DOHH2 (cell line): ENCODE measurements at regions not wholly inside any gene's neighbourhood (a gene's known extent, or its start where the extent isn't known, plus 50 kb on each side); places are given as distances from the start of the nearest gene placed in this dataset.

Experiments used
- H3F3A ChIP-seq: fragments of 200-600 bp; sonication (generic), shearing (Covaris generic); 2 replicates; pipeline ENCODE4 v1.6.0; 2016; ENCODE audit warnings: antibody characterized with exemption, mild to moderate bottlenecking; ENCODE audit not compliant: control insufficient read depth, insufficient read depth
- H3K27ac ChIP-seq: fragments of 200-600 bp; sonication (generic); 2 replicates; pipeline ENCODE4 v1.5.1; 2014; ENCODE audit warnings: low read depth, mild to moderate bottlenecking, low read length, moderate library complexity
- H3K27me3 ChIP-seq: fragments of 200-600 bp; sonication (generic); 2 replicates; pipeline ENCODE4 v1.6.1; 2014; ENCODE audit warnings: mild to moderate bottlenecking, low read length, mixed read lengths; ENCODE audit not compliant: control insufficient read depth
- H3K36me3 ChIP-seq: fragments of 200-600 bp; sonication (generic); 2 replicates; pipeline ENCODE4 v1.6.1; 2014; ENCODE audit warnings: mild to moderate bottlenecking, low read length, moderate library complexity, mixed read lengths; ENCODE audit not compliant: control insufficient read depth
- H3K4me1 ChIP-seq: fragments of 200-600 bp; sonication (generic); 2 replicates; pipeline ENCODE4 v1.6.1; 2014; ENCODE audit warnings: mild to moderate bottlenecking, low read length, mixed read lengths; ENCODE audit not compliant: control insufficient read depth
- H3K4me2 ChIP-seq: fragments of 200-600 bp; sonication (generic); 2 replicates; pipeline ENCODE4 v1.6.0; 2014; ENCODE audit warnings: mild to moderate bottlenecking, low read length, moderate library complexity
- H3K4me3 ChIP-seq: fragments of 200-600 bp; sonication (generic); 2 replicates; pipeline ENCODE4 v1.5.1; 2014; ENCODE audit warnings: mild to moderate bottlenecking, low read length, mixed read lengths
- H3K79me2 ChIP-seq: fragments of 200-600 bp; sonication (generic); 2 replicates; pipeline ENCODE4 v1.6.1; 2014; ENCODE audit warnings: mild to moderate bottlenecking, low read length, mixed read lengths; ENCODE audit not compliant: control insufficient read depth
- H3K9me2 ChIP-seq: fragments of 200-600 bp; sonication (generic); replicated peaks from 2 replicates; pipeline ENCODE4 v1.6.1; 2014; ENCODE audit warnings: mild to moderate bottlenecking, low read length, mixed read lengths; ENCODE audit not compliant: control insufficient read depth
- H3K9me3 ChIP-seq: fragments of 200-600 bp; sonication (generic); 2 replicates; pipeline ENCODE4 v1.6.1; 2014; ENCODE audit warnings: antibody characterized with exemption, low read length, mixed read lengths; ENCODE audit not compliant: control insufficient read depth, insufficient read depth
- H4K20me1 ChIP-seq: fragments of 200-600 bp; sonication (generic); 2 replicates; pipeline ENCODE4 v1.6.0; 2014; ENCODE audit warnings: low read depth, mild to moderate bottlenecking, antibody characterized with exemption, low read length, moderate library complexity; ENCODE audit not compliant: control insufficient read depth, insufficient read depth
- EZH2phosphoT487 ChIP-seq: fragments of 200-600 bp; sonication (generic); IDR thresholded peaks from 2 replicates; pipeline ENCODE4 v1.6.1; 2017; ENCODE audit warnings: borderline replicate concordance, mild to moderate bottlenecking, antibody characterized with exemption, low read length, moderate library complexity, mixed read lengths
- TF ChIP-seq, protein P1 (sequence below): fragments of 200-600 bp; sonication (generic); IDR thresholded peaks from one replicate; pipeline ENCODE4 v1.5.1; 2014; ENCODE audit warnings: antibody characterized with exemption, mild to moderate bottlenecking, low read depth, low read length; ENCODE audit not compliant: poor library complexity, severe bottlenecking

GRCh38 chr2:145203891-145204290 lies 684.0 kb upstream of the ZEB2 start:
- H3K79me2 ChIP-seq, result no peaks in the 10 kb centered on the region
- H3K4me3 ChIP-seq, result no peak overlapping the region
- peaks cover 4% of the 10 kb centered on the region; the same call in 1 of the 2 replicates for H3K9me3 ChIP-seq
- H3K27ac ChIP-seq, result no peak overlapping the region
- H3K4me1 ChIP-seq, result no peaks in the 10 kb centered on the region
- H3K27me3 ChIP-seq, result no peaks in the 10 kb centered on the region
- no peaks in the 10 kb centered on the region for H3F3A ChIP-seq
- no peak overlapping the region for H3K4me2 ChIP-seq
- H3K9me2 ChIP-seq, result no peaks in the 10 kb centered on the region
- no peaks in the 10 kb centered on the region for H3K36me3 ChIP-seq
- no peaks in the 10 kb centered on the region for H4K20me1 ChIP-seq
- TF ChIP-seq, protein P1, sequence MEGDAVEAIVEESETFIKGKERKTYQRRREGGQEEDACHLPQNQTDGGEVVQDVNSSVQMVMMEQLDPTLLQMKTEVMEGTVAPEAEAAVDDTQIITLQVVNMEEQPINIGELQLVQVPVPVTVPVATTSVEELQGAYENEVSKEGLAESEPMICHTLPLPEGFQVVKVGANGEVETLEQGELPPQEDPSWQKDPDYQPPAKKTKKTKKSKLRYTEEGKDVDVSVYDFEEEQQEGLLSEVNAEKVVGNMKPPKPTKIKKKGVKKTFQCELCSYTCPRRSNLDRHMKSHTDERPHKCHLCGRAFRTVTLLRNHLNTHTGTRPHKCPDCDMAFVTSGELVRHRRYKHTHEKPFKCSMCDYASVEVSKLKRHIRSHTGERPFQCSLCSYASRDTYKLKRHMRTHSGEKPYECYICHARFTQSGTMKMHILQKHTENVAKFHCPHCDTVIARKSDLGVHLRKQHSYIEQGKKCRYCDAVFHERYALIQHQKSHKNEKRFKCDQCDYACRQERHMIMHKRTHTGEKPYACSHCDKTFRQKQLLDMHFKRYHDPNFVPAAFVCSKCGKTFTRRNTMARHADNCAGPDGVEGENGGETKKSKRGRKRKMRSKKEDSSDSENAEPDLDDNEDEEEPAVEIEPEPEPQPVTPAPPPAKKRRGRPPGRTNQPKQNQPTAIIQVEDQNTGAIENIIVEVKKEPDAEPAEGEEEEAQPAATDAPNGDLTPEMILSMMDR, result no peak
- TF ChIP-seq EZH2phosphoT487, result no peak

DNA sequence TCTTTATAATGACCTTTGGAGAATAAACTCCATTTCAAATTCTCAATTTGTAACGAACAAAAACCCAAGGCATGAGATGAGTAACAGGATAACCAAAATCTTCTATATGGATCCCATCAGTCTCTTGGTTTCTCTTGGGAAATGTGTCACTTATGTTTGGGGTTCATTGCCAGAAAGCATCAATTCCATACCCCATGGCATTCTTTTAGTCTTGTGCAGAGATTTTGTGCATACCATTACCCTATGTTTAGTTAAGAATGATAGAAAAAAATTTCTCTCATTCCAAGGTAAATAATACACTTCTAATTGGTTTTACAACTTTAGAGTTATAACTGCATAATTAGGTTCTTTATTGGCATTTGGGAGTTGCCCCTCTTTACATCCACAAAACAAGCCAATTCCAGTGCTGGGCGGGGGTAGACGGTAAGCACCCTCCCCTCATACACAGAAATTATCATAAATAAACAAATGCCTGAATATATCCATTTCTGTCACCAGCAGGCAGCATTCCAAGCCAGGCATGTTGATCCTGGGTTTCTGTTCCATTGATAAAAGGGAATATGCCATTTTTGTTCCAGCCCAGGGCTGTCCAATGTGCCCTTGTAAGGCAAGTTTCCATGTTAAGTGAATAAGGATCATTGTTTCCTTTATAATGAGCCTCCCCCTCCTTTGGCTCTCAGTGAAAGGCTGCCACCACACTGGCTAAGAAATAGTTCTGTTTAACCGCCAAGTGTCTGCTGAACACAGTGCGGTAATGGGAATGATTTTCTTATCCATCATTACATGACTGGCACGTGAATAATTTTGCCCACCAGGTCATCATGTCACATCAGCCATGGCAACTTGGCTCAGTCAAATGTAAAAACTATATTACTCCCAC lies 680.1 kb upstream of the ZEB2 start:
- no peaks in the 10 kb centered on the region for H3K9me3 ChIP-seq
- H3K79me2 ChIP-seq, result no peaks in the 10 kb centered on the region
- no peak overlapping the region for H3K27ac ChIP-seq
- no peaks in the 10 kb centered on the region for H4K20me1 ChIP-seq
- no peaks in the 10 kb centered on the region for H3K9me2 ChIP-seq
- no peaks in the 10 kb centered on the region for H3K4me1 ChIP-seq
- no peaks in the 10 kb centered on the region for H3F3A ChIP-seq
- H3K27me3 ChIP-seq, result no peaks in the 10 kb centered on the region
- H3K4me2 ChIP-seq, result no peak overlapping the region
- no peak for TF ChIP-seq EZH2phosphoT487
- TF ChIP-seq, protein P1, result no peak
- no peak overlapping the region for H3K4me3 ChIP-seq
- no peaks in the 10 kb centered on the region for H3K36me3 ChIP-seq

DNA sequence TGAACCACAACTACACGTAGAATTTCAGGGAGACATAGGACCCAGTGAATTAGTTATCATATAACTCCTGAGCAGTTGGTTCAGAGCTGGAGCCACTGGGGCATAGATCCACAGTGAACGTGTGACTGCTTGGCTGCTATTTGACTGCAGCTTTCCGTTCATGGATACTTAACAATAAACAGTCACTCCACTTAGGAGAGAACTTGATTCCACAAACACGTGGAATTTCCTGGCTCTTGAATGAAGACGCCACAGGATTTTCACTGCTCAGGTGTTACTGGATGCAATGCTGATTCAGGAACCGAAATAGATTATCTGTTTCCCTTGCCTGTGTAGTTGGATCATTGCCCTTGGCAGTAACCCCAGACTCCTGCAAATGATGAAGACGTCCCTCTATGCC lies 679.1 kb upstream of the ZEB2 start:
- Histone ChIP-seq H3K36me3 (no peaks in the 10 kb centered on the region), H3K4me2 (no peak overlapping the region), H3F3A (no peaks in the 10 kb centered on the region), H3K27ac (no peak overlapping the region), H3K4me3 (no peak overlapping the region), H3K27me3 (no peaks in the 10 kb centered on the region), H4K20me1 (no peaks in the 10 kb centered on the region), H3K9me3 (no peaks in the 10 kb centered on the region), H3K79me2 (no peaks in the 10 kb centered on the region), H3K9me2 (no peaks in the 10 kb centered on the region), H3K4me1 (no peaks in the 10 kb centered on the region)
- no peak for TF ChIP-seq EZH2phosphoT487
- TF ChIP-seq, protein P1, result no peak
